Neural cell (in vitro differentiated cells): ENCODE measurements at regions not wholly inside any gene's neighbourhood (a gene's known extent, or its start where the extent isn't known, plus 50 kb on each side); places are given as distances from the start of the nearest gene placed in this dataset.

Experiments
- H2AFZ ChIP-seq: fragments of 200-600, 300-800 bp; sonication (generic), shearing (Covaris generic); 2 replicates; pipeline ENCODE4 v1.6.0; 2014; ENCODE audit warnings: low read depth, mild to moderate bottlenecking, antibody characterized with exemption, low read length, moderate library complexity
- H3F3A ChIP-seq: fragments of 200-600 bp; shearing (Covaris generic); 2 replicates; pipeline ENCODE4 v1.6.1; 2016; ENCODE audit warnings: mild to moderate bottlenecking, moderate library complexity, mixed read lengths, antibody characterized with exemption, low read length; ENCODE audit not compliant: insufficient read depth, poor library complexity, severe bottlenecking
- H3K27ac ChIP-seq: fragments of 200-600, 300-800 bp; sonication (generic), shearing (Covaris generic); 2 replicates; pipeline ENCODE4 v1.5.1; 2014; ENCODE audit warnings: mild to moderate bottlenecking, low read length, moderate library complexity
- H3K27me3 ChIP-seq: fragments of 300-800, 200-600 bp; sonication (generic), shearing (Covaris generic); 2 replicates; pipeline ENCODE4 v1.6.0; 2014; ENCODE audit warnings: mild to moderate bottlenecking, low read depth, low read length, moderate library complexity; ENCODE audit not compliant: insufficient read depth
- H3K36me3 ChIP-seq: fragments of 300-800, 200-600 bp; sonication (generic), shearing (Covaris generic); 2 replicates; pipeline ENCODE4 v1.5.1; 2014; ENCODE audit warnings: mild to moderate bottlenecking, antibody characterized with exemption, low read length, moderate library complexity; ENCODE audit not compliant: insufficient read depth
- H3K4me2 ChIP-seq: fragments of 300-800, 200-600 bp; sonication (generic), shearing (Covaris generic); 2 replicates; pipeline ENCODE4 v1.6.0; 2014; ENCODE audit warnings: mild to moderate bottlenecking, low read length
- H3K4me3 ChIP-seq: fragments of 300-800, 200-600 bp; sonication (generic), shearing (Covaris generic); 2 replicates; pipeline ENCODE4 v1.5.1; 2014; ENCODE audit warnings: mild to moderate bottlenecking, low read length, moderate library complexity
- H3K79me2 ChIP-seq: fragments of 200-600 bp; shearing (Covaris generic); replicated peaks from 2 replicates; pipeline ENCODE4 v1.6.0; 2014; ENCODE audit warnings: mild to moderate bottlenecking, low read length, moderate library complexity; ENCODE audit not compliant: insufficient read depth
- H3K9ac ChIP-seq: fragments of 300-800, 200-600 bp; sonication (generic), shearing (Covaris generic); 2 replicates; pipeline ENCODE4 v1.6.1; 2016; ENCODE audit warnings: mild to moderate bottlenecking, low read length, mixed read lengths
- H3K9me2 ChIP-seq: fragments of 200-600 bp; shearing (Covaris generic); 2 replicates; pipeline ENCODE4 v1.6.1; 2016; ENCODE audit warnings: mild to moderate bottlenecking, low read length, mixed read lengths; ENCODE audit not compliant: insufficient read depth
- H3K9me3 ChIP-seq: fragments of 200-600, 300-800 bp; sonication (generic), shearing (Covaris generic); 2 replicates; pipeline ENCODE4 v1.6.1; 2016; ENCODE audit warnings: mild to moderate bottlenecking, mixed run types, low read length, moderate library complexity, mixed read lengths
- H4K20me1 ChIP-seq: fragments of 200-600 bp; shearing (Covaris generic); 2 replicates; pipeline ENCODE4 v1.6.1; 2016; ENCODE audit warnings: mild to moderate bottlenecking, mixed run types; ENCODE audit not compliant: insufficient read depth
- EP300 ChIP-seq: fragments of 450-650 bp; conservative IDR thresholded peaks from 2 replicates; pipeline ENCODE4 v1.6.1; 2014; ENCODE audit warnings: antibody characterized with exemption, mild to moderate bottlenecking, moderate library complexity; ENCODE audit not compliant: poor library complexity, severe bottlenecking
- EZH2 ChIP-seq: fragments of 200-600, 300-800 bp; shearing (Covaris generic), sonication (generic); IDR thresholded peaks from 2 replicates; pipeline ENCODE4 v1.6.1; 2014; ENCODE audit warnings: antibody characterized with exemption, low read length, borderline replicate concordance, mild to moderate bottlenecking; ENCODE audit not compliant: insufficient read depth, poor library complexity, severe bottlenecking
- MXI1 ChIP-seq: fragments of 450-650 bp; conservative IDR thresholded peaks from 2 replicates; pipeline ENCODE4 v1.6.1; 2014; ENCODE audit warnings: antibody characterized with exemption, mild to moderate bottlenecking; ENCODE audit not compliant: poor library complexity, severe bottlenecking
- POLR2AphosphoS5 ChIP-seq: IDR thresholded peaks from 2 replicates; pipeline ENCODE4 v1.6.1; 2012
- RAD21 ChIP-seq: fragments of 450-650 bp; conservative IDR thresholded peaks from 2 replicates; pipeline ENCODE4 v1.6.1; 2014; ENCODE audit warnings: antibody characterized with exemption, mild to moderate bottlenecking, moderate library complexity
- SMC3 ChIP-seq: fragments of 450-650 bp; conservative IDR thresholded peaks from 2 replicates; pipeline ENCODE4 v1.6.1; 2014; ENCODE audit warnings: antibody characterized with exemption, mild to moderate bottlenecking, moderate library complexity; ENCODE audit not compliant: poor library complexity
- TAF1 ChIP-seq: IDR thresholded peaks from 2 replicates; pipeline ENCODE4 v1.6.1; 2012; ENCODE audit warnings: low read depth
- TF ChIP-seq, protein P1 (sequence below): IDR thresholded peaks from 2 replicates; pipeline ENCODE4 v1.6.1; 2012; ENCODE audit warnings: borderline replicate concordance
- TF ChIP-seq, protein P2 (sequence below): fragments of 450-650 bp; IDR thresholded peaks from 2 replicates; pipeline ENCODE4 v1.5.1; 2014; ENCODE audit warnings: antibody characterized with exemption, mild to moderate bottlenecking, moderate library complexity; ENCODE audit not compliant: poor library complexity, severe bottlenecking

DNA sequence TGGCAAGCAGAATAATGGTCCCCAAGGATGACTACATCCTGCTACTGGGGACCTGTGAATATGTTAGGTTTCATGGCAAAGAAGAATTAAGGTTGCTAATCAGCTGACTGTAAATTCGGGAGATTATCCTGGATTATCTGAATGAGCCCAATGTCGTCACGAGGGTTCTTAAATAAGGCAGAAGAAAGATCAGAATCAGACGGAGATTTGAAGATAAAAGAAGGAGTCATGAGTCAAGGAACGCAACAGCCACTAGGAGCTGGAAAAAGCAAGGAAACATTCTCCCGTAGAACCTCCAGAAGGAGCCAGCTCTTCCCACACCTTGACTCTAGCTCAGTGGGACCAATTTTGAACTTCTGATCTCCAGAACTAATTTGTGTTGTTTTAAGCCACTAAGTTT, 82.9 kb upstream of the APBB1IP start:
- Histone ChIP-seq H4K20me1 (no peaks in the 10 kb centered on the region), H3K9ac (no peak overlapping the region), H2AFZ (no peak overlapping the region), H3F3A (no peaks in the 10 kb centered on the region), H3K4me3 (no peak overlapping the region), H3K36me3 (no peaks in the 10 kb centered on the region), H3K9me3 (no peaks in the 10 kb centered on the region), H3K9me2 (no peaks in the 10 kb centered on the region), H3K4me2 (no peak overlapping the region), H3K27ac (no peak overlapping the region), H3K79me2 (no peaks in the 10 kb centered on the region), H3K27me3 (no peaks in the 10 kb centered on the region)
- TF ChIP-seq TAF1 (no peak), POLR2AphosphoS5 (no peak), RAD21 (no peak), SMC3 (no peak), EP300 (no peak), MXI1 (no peak), EZH2 (no peak)
- TF ChIP-seq, protein P1, sequence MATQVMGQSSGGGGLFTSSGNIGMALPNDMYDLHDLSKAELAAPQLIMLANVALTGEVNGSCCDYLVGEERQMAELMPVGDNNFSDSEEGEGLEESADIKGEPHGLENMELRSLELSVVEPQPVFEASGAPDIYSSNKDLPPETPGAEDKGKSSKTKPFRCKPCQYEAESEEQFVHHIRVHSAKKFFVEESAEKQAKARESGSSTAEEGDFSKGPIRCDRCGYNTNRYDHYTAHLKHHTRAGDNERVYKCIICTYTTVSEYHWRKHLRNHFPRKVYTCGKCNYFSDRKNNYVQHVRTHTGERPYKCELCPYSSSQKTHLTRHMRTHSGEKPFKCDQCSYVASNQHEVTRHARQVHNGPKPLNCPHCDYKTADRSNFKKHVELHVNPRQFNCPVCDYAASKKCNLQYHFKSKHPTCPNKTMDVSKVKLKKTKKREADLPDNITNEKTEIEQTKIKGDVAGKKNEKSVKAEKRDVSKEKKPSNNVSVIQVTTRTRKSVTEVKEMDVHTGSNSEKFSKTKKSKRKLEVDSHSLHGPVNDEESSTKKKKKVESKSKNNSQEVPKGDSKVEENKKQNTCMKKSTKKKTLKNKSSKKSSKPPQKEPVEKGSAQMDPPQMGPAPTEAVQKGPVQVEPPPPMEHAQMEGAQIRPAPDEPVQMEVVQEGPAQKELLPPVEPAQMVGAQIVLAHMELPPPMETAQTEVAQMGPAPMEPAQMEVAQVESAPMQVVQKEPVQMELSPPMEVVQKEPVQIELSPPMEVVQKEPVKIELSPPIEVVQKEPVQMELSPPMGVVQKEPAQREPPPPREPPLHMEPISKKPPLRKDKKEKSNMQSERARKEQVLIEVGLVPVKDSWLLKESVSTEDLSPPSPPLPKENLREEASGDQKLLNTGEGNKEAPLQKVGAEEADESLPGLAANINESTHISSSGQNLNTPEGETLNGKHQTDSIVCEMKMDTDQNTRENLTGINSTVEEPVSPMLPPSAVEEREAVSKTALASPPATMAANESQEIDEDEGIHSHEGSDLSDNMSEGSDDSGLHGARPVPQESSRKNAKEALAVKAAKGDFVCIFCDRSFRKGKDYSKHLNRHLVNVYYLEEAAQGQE = no peak
- TF ChIP-seq, protein P2, sequence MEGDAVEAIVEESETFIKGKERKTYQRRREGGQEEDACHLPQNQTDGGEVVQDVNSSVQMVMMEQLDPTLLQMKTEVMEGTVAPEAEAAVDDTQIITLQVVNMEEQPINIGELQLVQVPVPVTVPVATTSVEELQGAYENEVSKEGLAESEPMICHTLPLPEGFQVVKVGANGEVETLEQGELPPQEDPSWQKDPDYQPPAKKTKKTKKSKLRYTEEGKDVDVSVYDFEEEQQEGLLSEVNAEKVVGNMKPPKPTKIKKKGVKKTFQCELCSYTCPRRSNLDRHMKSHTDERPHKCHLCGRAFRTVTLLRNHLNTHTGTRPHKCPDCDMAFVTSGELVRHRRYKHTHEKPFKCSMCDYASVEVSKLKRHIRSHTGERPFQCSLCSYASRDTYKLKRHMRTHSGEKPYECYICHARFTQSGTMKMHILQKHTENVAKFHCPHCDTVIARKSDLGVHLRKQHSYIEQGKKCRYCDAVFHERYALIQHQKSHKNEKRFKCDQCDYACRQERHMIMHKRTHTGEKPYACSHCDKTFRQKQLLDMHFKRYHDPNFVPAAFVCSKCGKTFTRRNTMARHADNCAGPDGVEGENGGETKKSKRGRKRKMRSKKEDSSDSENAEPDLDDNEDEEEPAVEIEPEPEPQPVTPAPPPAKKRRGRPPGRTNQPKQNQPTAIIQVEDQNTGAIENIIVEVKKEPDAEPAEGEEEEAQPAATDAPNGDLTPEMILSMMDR = no peak

DNA sequence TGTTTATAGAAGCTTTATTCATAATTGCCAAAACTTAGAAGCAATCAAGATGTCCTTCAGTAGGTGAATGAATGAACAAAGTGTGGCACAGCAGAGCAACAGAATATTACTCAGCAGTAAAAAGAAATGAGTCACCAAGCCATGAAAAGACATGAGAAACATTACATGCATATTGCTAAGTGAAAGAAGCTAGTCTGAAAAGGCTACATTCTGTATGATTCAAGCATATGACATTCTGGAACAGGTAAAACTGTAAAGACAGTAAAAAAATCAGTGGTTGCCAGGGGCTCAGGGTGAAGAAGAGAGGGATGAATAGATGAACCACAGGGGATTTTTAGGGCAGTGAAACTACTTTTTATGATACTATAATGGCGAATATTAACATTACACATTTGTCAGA, 80.9 kb upstream of the APBB1IP start:
- TF ChIP-seq, protein P2 = no peak
- TF ChIP-seq SMC3 = no peak
- TF ChIP-seq EZH2 = no peak
- TF ChIP-seq EP300 = no peak
- TF ChIP-seq MXI1 = no peak
- no peak for TF ChIP-seq TAF1
- TF ChIP-seq, protein P1 = no peak
- no peak for TF ChIP-seq RAD21
- TF ChIP-seq POLR2AphosphoS5 = no peak
- Histone ChIP-seq H4K20me1 (no peaks in the 10 kb centered on the region), H3K79me2 (no peaks in the 10 kb centered on the region), H3K4me2 (no peak overlapping the region), H2AFZ (no peak overlapping the region), H3K4me3 (no peak overlapping the region), H3K36me3 (no peaks in the 10 kb centered on the region), H3K9me2 (no peaks in the 10 kb centered on the region), H3K27me3 (no peaks in the 10 kb centered on the region), H3F3A (no peaks in the 10 kb centered on the region), H3K27ac (no peak overlapping the region), H3K9me3 (no peaks in the 10 kb centered on the region), H3K9ac (no peak overlapping the region)
